ENCODE measurements at regions not wholly inside any gene's neighbourhood (a gene's known extent, or its start where the extent isn't known, plus 50 kb on each side); places are given as distances from the start of the nearest gene placed in this dataset.

GRCh38 chr1:232687304-232687703, 57.4 kb upstream of the SIPA1L2 start:
- H2AFZ ChIP-seq (replicated peaks) = no peak overlapping the region
- no peaks in the 10 kb centered on the region for H3K36me3 ChIP-seq
- H3K4me1 Mint-ChIP-seq = no peaks in the 10 kb centered on the region
- no peak overlapping the region for H3K27ac ChIP-seq
- no peak overlapping the region for H3K4me3 ChIP-seq
- H3K9me3 Mint-ChIP-seq = no peaks in the 10 kb centered on the region
- DNase-seq (ENCODE audit: low spot score) = no peak
- H3K79me2 ChIP-seq (ENCODE audit: low read depth) = no peaks in the 10 kb centered on the region
- no peaks in the 10 kb centered on the region for H3K9me3 ChIP-seq (ENCODE audit: low read depth)
- no peak overlapping the region for H3K4me2 ChIP-seq
- H3K27me3 Mint-ChIP-seq (ENCODE audit: insufficient read depth, low read depth) = peaks cover 2% of the 10 kb centered on the region
- H3K4me1 ChIP-seq = no peaks in the 10 kb centered on the region
- H3K4me3 Mint-ChIP-seq = no peak overlapping the region
- no peaks in the 10 kb centered on the region for H3K36me3 Mint-ChIP-seq
- no peaks in the 10 kb centered on the region for H3F3A ChIP-seq (ENCODE audit: low read depth)
- H3K27me3 ChIP-seq = no peaks in the 10 kb centered on the region
- H3K27ac Mint-ChIP-seq = no peak overlapping the region
- H3K9ac ChIP-seq = no peak overlapping the region
- H4K20me1 ChIP-seq (ENCODE audit: low read depth) = no peaks in the 10 kb centered on the region
- TF ChIP-seq EZH2phosphoT487 (IDR thresholded peaks at IDR 0.05) (no peak), EZH2 (IDR thresholded peaks at IDR 0.05) (no peak), CTCF (IDR thresholded peaks at IDR 0.05) (no peak)

- Histone ChIP-seq H4K20me1 (ENCODE audit: low read depth) (no peaks in the 10 kb centered on the region), H3K36me3 (no peaks in the 10 kb centered on the region), H3K9ac (no peak overlapping the region), H2AFZ (replicated peaks) (no peak overlapping the region), H3F3A (ENCODE audit: low read depth) (no peaks in the 10 kb centered on the region), H3K27me3 (no peaks in the 10 kb centered on the region), H3K4me1 (no peaks in the 10 kb centered on the region), H3K79me2 (ENCODE audit: low read depth) (no peaks in the 10 kb centered on the region), H3K4me2 (no peak overlapping the region), H3K27ac (no peak overlapping the region), H3K9me3 (ENCODE audit: low read depth) (no peaks in the 10 kb centered on the region), H3K4me3 (no peak overlapping the region)
- H3K9me3 Mint-ChIP-seq = no peaks in the 10 kb centered on the region
- H3K27me3 Mint-ChIP-seq (ENCODE audit: insufficient read depth, low read depth) = peaks cover 2% of the 10 kb centered on the region
- TF ChIP-seq EZH2phosphoT487 (IDR thresholded peaks at IDR 0.05) (no peak), CTCF (IDR thresholded peaks at IDR 0.05) (no peak), EZH2 (IDR thresholded peaks at IDR 0.05) (no peak)
- no peak overlapping the region for H3K27ac Mint-ChIP-seq
- H3K4me3 Mint-ChIP-seq = no peak overlapping the region
- H3K36me3 Mint-ChIP-seq = no peaks in the 10 kb centered on the region
- no peak for DNase-seq (ENCODE audit: low spot score)
- H3K4me1 Mint-ChIP-seq = no peaks in the 10 kb centered on the region
Observed at GRCh38 chr1:232687728-232688127, 57.8 kb upstream of the SIPA1L2 start.

- no peaks in the 10 kb centered on the region for H3K27me3 ChIP-seq
- Mint-ChIP-seq H3K27ac (no peak overlapping the region), H3K4me1 (no peaks in the 10 kb centered on the region), H3K4me3 (no peak overlapping the region), H3K9me3 (no peaks in the 10 kb centered on the region), H3K36me3 (no peaks in the 10 kb centered on the region), H3K27me3 (ENCODE audit: insufficient read depth, low read depth) (peaks cover 2% of the 10 kb centered on the region)
- no peak overlapping the region for H3K27ac ChIP-seq
- H3F3A ChIP-seq (ENCODE audit: low read depth) = no peaks in the 10 kb centered on the region
- no peak overlapping the region for H3K9ac ChIP-seq
- H4K20me1 ChIP-seq (ENCODE audit: low read depth) = no peaks in the 10 kb centered on the region
- TF ChIP-seq CTCF (IDR thresholded peaks at IDR 0.05) (no peak), EZH2phosphoT487 (IDR thresholded peaks at IDR 0.05) (no peak), EZH2 (IDR thresholded peaks at IDR 0.05) (no peak)
- H3K36me3 ChIP-seq = no peaks in the 10 kb centered on the region
- no peaks in the 10 kb centered on the region for H3K79me2 ChIP-seq (ENCODE audit: low read depth)
- H3K9me3 ChIP-seq (ENCODE audit: low read depth) = no peaks in the 10 kb centered on the region
- no peak overlapping the region for H3K4me3 ChIP-seq
- H2AFZ ChIP-seq (replicated peaks) = no peak overlapping the region
- no peak for DNase-seq (ENCODE audit: low spot score)
- H3K4me1 ChIP-seq = no peaks in the 10 kb centered on the region
- no peak overlapping the region for H3K4me2 ChIP-seq
Observed at GRCh38 chr1:232688398-232688797, 58.5 kb upstream of the SIPA1L2 start.

GRCh38 chr1:232689711-232690110, 59.8 kb upstream of the SIPA1L2 start:
- Histone ChIP-seq H3K36me3 (no peaks in the 10 kb centered on the region), H3K27me3 (no peaks in the 10 kb centered on the region), H3K4me3 (no peak overlapping the region), H3K79me2 (ENCODE audit: low read depth) (no peaks in the 10 kb centered on the region), H3F3A (ENCODE audit: low read depth) (no peaks in the 10 kb centered on the region), H3K4me1 (no peaks in the 10 kb centered on the region), H3K27ac (no peak overlapping the region), H4K20me1 (ENCODE audit: low read depth) (no peaks in the 10 kb centered on the region), H3K9ac (no peak overlapping the region), H2AFZ (replicated peaks) (no peak overlapping the region), H3K4me2 (no peak overlapping the region), H3K9me3 (ENCODE audit: low read depth) (no peaks in the 10 kb centered on the region)
- Mint-ChIP-seq H3K4me1 (no peaks in the 10 kb centered on the region), H3K9me3 (no peaks in the 10 kb centered on the region), H3K27ac (no peak overlapping the region), H3K4me3 (no peak overlapping the region), H3K36me3 (no peaks in the 10 kb centered on the region), H3K27me3 (ENCODE audit: insufficient read depth, low read depth) (peaks cover 3% of the 10 kb centered on the region)
- TF ChIP-seq EZH2 (IDR thresholded peaks at IDR 0.05) (no peak), CTCF (IDR thresholded peaks at IDR 0.05) (no peak), EZH2phosphoT487 (IDR thresholded peaks at IDR 0.05) (no peak)
- no peak for DNase-seq (ENCODE audit: low spot score)

All from neural progenitor cell (in vitro differentiated cells).